ENCODE measurements at regions not wholly inside any gene's neighbourhood (a gene's known extent, or its start where the extent isn't known, plus 50 kb on each side); places are given as distances from the start of the nearest gene placed in this dataset.

- Histone ChIP-seq H3K23ac (ENCODE audit: low read length) (no peak overlapping the region), H3K27ac (ENCODE audit: low read depth, low read length) (no peak overlapping the region), H4K12ac (ENCODE audit: low read depth, low read length) (no peak overlapping the region), H4K91ac (ENCODE audit: low read depth, low read length) (no peak overlapping the region), H2BK120ac (ENCODE audit: insufficient read depth, low read length, poor library complexity) (no peak overlapping the region), H3K18ac (ENCODE audit: low read length) (no peak overlapping the region), H3K14ac (ENCODE audit: low read length) (no peak overlapping the region), H3K79me1 (ENCODE audit: low read length) (no peaks in the 10 kb centered on the region), H3K9ac (ENCODE audit: low read length) (no peak overlapping the region), H2AK5ac (ENCODE audit: low read length) (no peak overlapping the region), H3K4me1 (ENCODE audit: control insufficient read depth in 1 of 2, insufficient read depth in 2 of 2, low read length in 2 of 2) (no peaks in the 10 kb centered on the region), H3K4ac (ENCODE audit: low read depth, low read length) (no peak overlapping the region), H2BK12ac (ENCODE audit: low read length) (no peak overlapping the region), H3K36me3 (ENCODE audit: control insufficient read depth in 1 of 2, insufficient read depth in 2 of 2, low read length in 2 of 2) (no peaks in the 10 kb centered on the region), H3K9me3 (ENCODE audit: insufficient read depth, low read depth, low read length) (no peaks in the 10 kb centered on the region), H3K4me3 (ENCODE audit: low read depth, low read length) (no peak overlapping the region), H3K4me2 (ENCODE audit: low read length) (no peak overlapping the region), H3K27me3 (ENCODE audit: insufficient read depth, low read length) (no peaks in the 10 kb centered on the region), H2BK5ac (ENCODE audit: low read depth, low read length, poor library complexity) (no peak overlapping the region), H4K8ac (ENCODE audit: low read depth, low read length) (no peak overlapping the region), H2AFZ (ENCODE audit: insufficient read depth, low read length, poor library complexity) (no peak overlapping the region), H3K79me2 (ENCODE audit: control insufficient read depth, insufficient read depth, low read length, poor library complexity) (no peaks in the 10 kb centered on the region)
- no CpG with 5 or more reads among the region's 1 CpG for WGBS (ENCODE audit: extremely low coverage, insufficient coverage, insufficient read length)
- peak in 1 of 2 donors; percentile 23 for DNase-seq
Observed at GRCh38 chr6:117206522-117206921, 58.8 kb upstream of the VGLL2 start.

GRCh38 chr6:117206944-117207687 lies 58.2 kb upstream of the VGLL2 start:
- no CpG with 5 or more reads among the region's 8 CpGs for WGBS (ENCODE audit: extremely low coverage, insufficient coverage, insufficient read length)
- Histone ChIP-seq H3K79me2 (ENCODE audit: control insufficient read depth, insufficient read depth, low read length, poor library complexity) (no peaks in the 10 kb centered on the region), H2AK5ac (ENCODE audit: low read length) (no peak overlapping the region), H3K9me3 (ENCODE audit: insufficient read depth, low read depth, low read length) (no peaks in the 10 kb centered on the region), H3K27ac (ENCODE audit: low read depth, low read length) (no peak overlapping the region), H3K27me3 (ENCODE audit: insufficient read depth, low read length) (no peaks in the 10 kb centered on the region), H3K9ac (ENCODE audit: low read length) (no peak overlapping the region), H3K14ac (ENCODE audit: low read length) (no peak overlapping the region), H2BK5ac (ENCODE audit: low read depth, low read length, poor library complexity) (no peak overlapping the region), H3K36me3 (ENCODE audit: control insufficient read depth in 1 of 2, insufficient read depth in 2 of 2, low read length in 2 of 2) (no peaks in the 10 kb centered on the region), H3K79me1 (ENCODE audit: low read length) (no peaks in the 10 kb centered on the region), H4K12ac (ENCODE audit: low read depth, low read length) (no peak overlapping the region), H3K4me1 (ENCODE audit: control insufficient read depth in 1 of 2, insufficient read depth in 2 of 2, low read length in 2 of 2) (no peaks in the 10 kb centered on the region), H3K23ac (ENCODE audit: low read length) (no peak overlapping the region), H3K18ac (ENCODE audit: low read length) (no peak overlapping the region), H3K4me2 (ENCODE audit: low read length) (no peak overlapping the region), H2BK12ac (ENCODE audit: low read length) (no peak overlapping the region), H3K4me3 (ENCODE audit: low read depth, low read length) (no peak overlapping the region), H2AFZ (ENCODE audit: insufficient read depth, low read length, poor library complexity) (no peak overlapping the region), H4K8ac (ENCODE audit: low read depth, low read length) (no peak overlapping the region), H3K4ac (ENCODE audit: low read depth, low read length) (no peak overlapping the region), H2BK120ac (ENCODE audit: insufficient read depth, low read length, poor library complexity) (no peak overlapping the region), H4K91ac (ENCODE audit: low read depth, low read length) (no peak overlapping the region)
- peak; percentile 82 to 89 for DNase-seq

DNA sequence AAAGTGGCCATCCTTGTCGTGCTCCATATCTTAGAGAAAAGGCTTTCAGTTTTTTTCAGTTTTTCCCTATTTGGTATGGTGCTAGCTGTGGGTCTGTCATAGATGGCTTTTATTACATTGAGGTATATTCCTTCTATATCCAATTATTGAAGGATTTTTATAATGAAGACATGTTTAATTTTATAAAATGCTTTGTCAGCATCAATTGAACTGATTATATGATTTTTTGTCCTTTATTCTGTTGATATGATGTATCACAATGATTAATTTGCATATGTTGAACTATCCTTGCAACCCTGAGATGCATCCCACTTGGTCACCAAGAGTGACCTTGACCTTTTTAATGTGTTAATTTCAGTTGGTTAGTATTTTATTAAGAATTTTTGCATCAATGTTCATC lies 55.1 kb upstream of the VGLL2 start:
- WGBS (ENCODE audit: extremely low coverage, insufficient coverage, insufficient read length), result no CpG with 5 or more reads among the region's 1 CpG

DNA sequence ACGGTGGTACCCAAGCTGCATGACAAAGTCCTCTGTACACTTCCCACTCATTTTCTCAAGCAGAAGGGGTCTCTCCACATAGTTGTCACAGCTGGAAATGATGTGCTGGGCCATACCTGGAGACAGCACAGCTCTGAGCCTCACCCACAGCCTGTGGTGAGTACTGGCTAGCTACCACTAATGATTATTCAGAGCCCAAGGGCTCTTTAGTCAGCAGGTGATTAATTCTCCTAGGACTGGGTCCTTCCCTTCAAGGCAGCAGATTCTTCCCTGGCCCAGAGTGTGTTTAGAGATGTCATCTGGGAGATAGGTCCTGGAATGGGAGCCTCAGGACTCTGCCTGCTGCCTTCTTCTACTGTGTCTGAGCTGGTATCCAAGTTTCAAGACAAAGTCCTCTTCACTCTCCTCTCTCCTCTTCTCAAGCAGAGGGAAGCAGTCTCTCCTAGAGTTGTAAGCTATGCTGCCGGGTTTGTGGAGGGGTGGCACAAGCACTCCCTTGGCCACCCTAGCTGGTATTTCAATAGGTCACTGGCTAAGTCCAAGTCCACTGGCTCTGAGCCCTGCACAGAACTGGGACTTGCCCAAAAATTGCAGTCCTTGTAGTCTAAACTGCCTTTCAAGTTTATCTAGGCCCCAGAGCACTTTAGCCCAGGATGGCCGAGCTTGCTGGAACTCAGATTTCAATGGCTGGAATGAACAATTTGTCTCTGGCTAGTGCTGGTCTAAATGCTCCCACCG lies 49.8 kb upstream of the VGLL2 start:
- Histone ChIP-seq H2BK12ac (ENCODE audit: low read length) (no peak overlapping the region), H2BK120ac (ENCODE audit: insufficient read depth, low read length, poor library complexity) (no peak overlapping the region), H3K9me3 (ENCODE audit: insufficient read depth, low read depth, low read length) (no peaks in the 10 kb centered on the region), H4K8ac (ENCODE audit: low read depth, low read length) (no peak overlapping the region), H3K14ac (ENCODE audit: low read length) (no peak overlapping the region), H3K27me3 (ENCODE audit: insufficient read depth, low read length) (no peaks in the 10 kb centered on the region), H2AK5ac (ENCODE audit: low read length) (no peak overlapping the region), H3K79me1 (ENCODE audit: low read length) (no peaks in the 10 kb centered on the region), H3K9ac (ENCODE audit: low read length) (no peak overlapping the region), H4K12ac (ENCODE audit: low read depth, low read length) (no peak overlapping the region), H3K27ac (ENCODE audit: low read depth, low read length) (no peak overlapping the region), H3K4me2 (ENCODE audit: low read length) (no peak overlapping the region), H3K79me2 (ENCODE audit: control insufficient read depth, insufficient read depth, low read length, poor library complexity) (no peaks in the 10 kb centered on the region), H3K4ac (ENCODE audit: low read depth, low read length) (no peak overlapping the region), H2AFZ (ENCODE audit: insufficient read depth, low read length, poor library complexity) (no peak overlapping the region), H3K18ac (ENCODE audit: low read length) (no peak overlapping the region), H2BK5ac (ENCODE audit: low read depth, low read length, poor library complexity) (no peak overlapping the region), H3K36me3 (ENCODE audit: control insufficient read depth in 1 of 2, insufficient read depth in 2 of 2, low read length in 2 of 2) (no peaks in the 10 kb centered on the region), H3K23ac (ENCODE audit: low read length) (no peak overlapping the region), H3K4me3 (ENCODE audit: low read depth, low read length) (no peak overlapping the region), H4K91ac (ENCODE audit: low read depth, low read length) (no peak overlapping the region), H3K4me1 (ENCODE audit: control insufficient read depth in 1 of 2, insufficient read depth in 2 of 2, low read length in 2 of 2) (no peaks in the 10 kb centered on the region)
- peak in 1 of 2 donors; percentile 44 for DNase-seq
- WGBS (ENCODE audit: extremely low coverage, insufficient coverage, insufficient read length), result no CpG with 5 or more reads among the region's 4 CpGs

More for the DNA sequence above, 55.1 kb upstream of the VGLL2 start:
- Histone ChIP-seq H3K4ac (ENCODE audit: low read depth, low read length) (no peak overlapping the region), H4K91ac (ENCODE audit: low read depth, low read length) (no peak overlapping the region), H2BK120ac (ENCODE audit: insufficient read depth, low read length, poor library complexity) (no peak overlapping the region), H3K9ac (ENCODE audit: low read length) (no peak overlapping the region), H3K36me3 (ENCODE audit: control insufficient read depth in 1 of 2, insufficient read depth in 2 of 2, low read length in 2 of 2) (no peaks in the 10 kb centered on the region), H3K79me2 (ENCODE audit: control insufficient read depth, insufficient read depth, low read length, poor library complexity) (no peaks in the 10 kb centered on the region), H3K23ac (ENCODE audit: low read length) (no peak overlapping the region), H4K8ac (ENCODE audit: low read depth, low read length) (no peak overlapping the region), H3K79me1 (ENCODE audit: low read length) (no peaks in the 10 kb centered on the region), H2BK5ac (ENCODE audit: low read depth, low read length, poor library complexity) (no peak overlapping the region), H3K4me2 (ENCODE audit: low read length) (no peak overlapping the region), H3K4me3 (ENCODE audit: low read depth, low read length) (no peak overlapping the region), H3K9me3 (ENCODE audit: insufficient read depth, low read depth, low read length) (no peaks in the 10 kb centered on the region), H2BK12ac (ENCODE audit: low read length) (no peak overlapping the region), H2AK5ac (ENCODE audit: low read length) (no peak overlapping the region), H2AFZ (ENCODE audit: insufficient read depth, low read length, poor library complexity) (no peak overlapping the region), H4K12ac (ENCODE audit: low read depth, low read length) (no peak overlapping the region), H3K27ac (ENCODE audit: low read depth, low read length) (no peak overlapping the region), H3K18ac (ENCODE audit: low read length) (no peak overlapping the region), H3K14ac (ENCODE audit: low read length) (no peak overlapping the region), H3K27me3 (ENCODE audit: insufficient read depth, low read length) (no peaks in the 10 kb centered on the region), H3K4me1 (ENCODE audit: control insufficient read depth in 1 of 2, insufficient read depth in 2 of 2, low read length in 2 of 2) (no peaks in the 10 kb centered on the region)
- no peak for DNase-seq

Data from trophoblast cell (in vitro differentiated cells and primary cell).